Endothelial cell of umbilical vein (primary cell): ENCODE measurements at regions not wholly inside any gene's neighbourhood (a gene's known extent, or its start where the extent isn't known, plus 50 kb on each side); places are given as distances from the start of the nearest gene placed in this dataset.

ENCODE experiments used
- BruUV-seq: library from RNA; stranded (reverse); fragments of 400-500 nt; replicated peaks from 2 replicates; lab custom pipeline; 2021; lab: Mats Ljungman, UMichigan
- CTCF ChIA-PET: fragments of 300-600, 350-600 bp; sonication (Branson Sonifier 250); formaldehyde crosslinking; loops from one replicate; lab custom pipeline; 2021; ENCODE audit warnings: antibody characterized with exemption, inconsistent platforms; lab: Charles Lee
- POLR2A ChIA-PET: fragments of 300-600, 350-600 bp; sonication (Branson Sonifier 250); formaldehyde crosslinking; loops from one replicate; lab custom pipeline; 2021; ENCODE audit warnings: antibody characterized with exemption, inconsistent platforms; lab: Charles Lee
- DNase-seq: peaks from one replicate; pipeline ENCODE4 v3.0.0-alpha.2; 2011; ENCODE audit warnings: low read depth, low spot score
- FAIRE-seq: peaks from 2 replicates; lab custom pipeline; 2011; peaks lifted over from hg19 to GRCh38; lab: Jason Lieb, UNC
- H2AFZ ChIP-seq: 2 replicates; pipeline ENCODE4 v1.6.0; 2012; ENCODE audit warnings: low read depth, low read length, control low read depth, inconsistent platforms
- H3K27ac ChIP-seq: 2 replicates; pipeline ENCODE4 v1.5.1; 2011; ENCODE audit warnings: low read depth, mild to moderate bottlenecking, control low read depth, low read length, moderate library complexity; ENCODE audit not compliant: insufficient read depth
- H3K27me3 ChIP-seq, 2 experiments: 2 replicates each; pipeline versions ENCODE4 v1.6.0 to v1.6.1; 2011; ENCODE audit warnings: low read length in 2 of 2, mixed read lengths in 1 of 2; ENCODE audit not compliant: control insufficient read depth in 2 of 2, insufficient read depth in 2 of 2
- H3K36me3 ChIP-seq, 2 experiments: 2 replicates in 1 of 2; 3 replicates in 1 of 2; pipeline ENCODE4 v1.5.1; 2011; ENCODE audit warnings: low read length in 2 of 2, mild to moderate bottlenecking in 1 of 2, moderate library complexity in 1 of 2; ENCODE audit not compliant: control insufficient read depth in 2 of 2, insufficient read depth in 2 of 2; ENCODE audit errors: extremely low read depth in 1 of 2
- H3K4me1 ChIP-seq: 3 replicates; pipeline ENCODE4 v1.5.1; 2011; ENCODE audit warnings: mild to moderate bottlenecking, low read length; ENCODE audit not compliant: control insufficient read depth, insufficient read depth; ENCODE audit errors: extremely low read depth
- H3K4me2 ChIP-seq: 2 replicates; pipeline ENCODE4 v1.6.1; 2011; ENCODE audit warnings: low read length, control low read depth, mixed read lengths; ENCODE audit not compliant: insufficient read depth
- H3K4me3 ChIP-seq, 3 experiments: fragments of 200-600 bp in 1 of 3; sonication (generic), shearing (Covaris generic) in 1 of 3; replicated peaks in 1 of 3; 2 replicates each; pipeline ENCODE4 v1.5.1; 2011 to 2016; ENCODE audit warnings: control low read depth in 3 of 3, low read length in 3 of 3, mild to moderate bottlenecking in 2 of 3, inconsistent platforms in 1 of 3, low read depth in 1 of 3, moderate library complexity in 1 of 3; ENCODE audit not compliant: insufficient read depth in 1 of 3
- H3K79me2 ChIP-seq: 2 replicates; pipeline ENCODE4 v1.6.0; 2012; ENCODE audit warnings: low read length, inconsistent platforms; ENCODE audit not compliant: control insufficient read depth, insufficient read depth
- H3K9ac ChIP-seq: replicated peaks from 2 replicates; pipeline ENCODE3; 2011; ENCODE audit warnings: low read length, control low read depth; ENCODE audit not compliant: insufficient read depth; ENCODE audit errors: extremely low read depth
- H3K9me1 ChIP-seq: replicated peaks from 3 replicates; pipeline ENCODE4 v1.6.0; 2011; ENCODE audit warnings: mild to moderate bottlenecking, low read length; ENCODE audit not compliant: control insufficient read depth, insufficient read depth; ENCODE audit errors: extremely low read depth
- H3K9me3 ChIP-seq: replicated peaks from 2 replicates; pipeline ENCODE4 v1.5.1; 2012; ENCODE audit warnings: low read length, inconsistent platforms; ENCODE audit not compliant: control insufficient read depth, insufficient read depth
- H4K20me1 ChIP-seq: replicated peaks from 2 replicates; pipeline ENCODE3; 2011; ENCODE audit warnings: mild to moderate bottlenecking, low read length; ENCODE audit not compliant: control insufficient read depth, insufficient read depth; ENCODE audit errors: extremely low read depth
- CTCF ChIP-seq, 2 donors: IDR thresholded peaks; 1 replicate in 1 of 2; 2 replicates in 1 of 2; pipeline ENCODE4 v1.5.1; 2011; ENCODE audit warnings: low read length in 2 of 2, mild to moderate bottlenecking in 2 of 2, moderate library complexity in 2 of 2, control low read depth in 1 of 2, inconsistent platforms in 1 of 2, low read depth in 1 of 2; ENCODE audit not compliant: insufficient read depth in 1 of 2; ENCODE audit errors: extremely low read depth in 1 of 2
- EZH2 ChIP-seq: IDR thresholded peaks from 2 replicates; pipeline ENCODE4 v1.6.1; 2012; ENCODE audit warnings: borderline replicate concordance, low read depth, mild to moderate bottlenecking, moderate library complexity, low read length, inconsistent platforms; ENCODE audit not compliant: severe bottlenecking
- FOS ChIP-seq: IDR thresholded peaks from 2 replicates; pipeline ENCODE4 v1.6.1; 2011; ENCODE audit warnings: mild to moderate bottlenecking, low read length, moderate library complexity, borderline replicate concordance; ENCODE audit not compliant: insufficient read depth
- GATA2 ChIP-seq: IDR thresholded peaks from 2 replicates; pipeline ENCODE4 v1.7.0; 2011; ENCODE audit warnings: low read depth, mild to moderate bottlenecking, moderate library complexity, mixed read lengths, low read length; ENCODE audit not compliant: insufficient read length, insufficient read depth
- JUN ChIP-seq: IDR thresholded peaks from 2 replicates; pipeline ENCODE4 v1.6.1; 2011; ENCODE audit warnings: borderline replicate concordance, low read depth; ENCODE audit not compliant: insufficient read length, insufficient read depth
- MAX ChIP-seq: IDR thresholded peaks from 2 replicates; pipeline ENCODE4 v1.6.1; 2011; ENCODE audit not compliant: insufficient read depth, insufficient read length
- MYC ChIP-seq: IDR thresholded peaks from one replicate; pipeline ENCODE4 v1.6.1; 2011; ENCODE audit warnings: mild to moderate bottlenecking, low read depth, low read length
- POLR2A ChIP-seq: IDR thresholded peaks from 2 replicates; pipeline ENCODE4 v1.6.1; 2012; ENCODE audit warnings: low read depth, mild to moderate bottlenecking, control low read depth, low read length
- POLR2AphosphoS5 ChIP-seq: IDR thresholded peaks from 2 replicates; pipeline ENCODE4 v1.6.1; 2012; ENCODE audit warnings: low read depth, mild to moderate bottlenecking, control low read depth, low read length, moderate library complexity; ENCODE audit not compliant: insufficient read depth
- dilution Hi-C: fragments of 300-500 bp; cut with MboI; formaldehyde crosslinking; loops from one replicate; pipeline ENCODE4 v1.15.0; 2019; ENCODE audit warnings: low sequenced_read_pairs; ENCODE audit not compliant: extremely low pct_ligation_motif_present
- intact Hi-C: fragments of 100-400 bp; cut with micrococcal nuclease; formaldehyde crosslinking; loops from one replicate; pipeline ENCODE4 v1.10.0; 2022

GRCh38 chr15:87599616-87600015, 656.9 kb downstream of the NTRK3 start:
- no peak for DNase-seq
- POLR2A ChIA-PET = no interaction called here
- Histone ChIP-seq H3K9ac (no peak overlapping the region), H3K4me1 (no peaks in the 10 kb centered on the region), H3K27ac (no peak overlapping the region), H2AFZ (no peak overlapping the region), H3K36me3 (no peaks in the 10 kb centered on the region), H3K79me2 (no peaks in the 10 kb centered on the region), H3K9me3 (no peaks in the 10 kb centered on the region), H4K20me1 (no peaks in the 10 kb centered on the region), H3K27me3 (no peaks in the 10 kb centered on the region), H3K9me1 (no peaks in the 10 kb centered on the region), H3K4me2 (no peak overlapping the region), H3K4me3 (no peak overlapping the region)
- intact Hi-C loops = no loop called here
- dilution Hi-C loops = no loop called here
- TF ChIP-seq POLR2AphosphoS5 = no peak
- TF ChIP-seq EZH2 = no peak
- TF ChIP-seq JUN = no peak
- TF ChIP-seq CTCF (IDR thresholded peaks at IDR 0.05; ENCODE audit: extremely low read depth in 1 of 2, insufficient read depth in 1 of 2, low read depth in 1 of 2, low read length in 2 of 2) = no peak
- no peak for TF ChIP-seq FOS
- no peak for TF ChIP-seq POLR2A
- no peak for TF ChIP-seq GATA2
- TF ChIP-seq MYC = no peak
- no peak for TF ChIP-seq MAX
- no TSS peak for BruUV-seq
- CTCF ChIA-PET = no interaction called here
- FAIRE-seq = no peak
